HG02885 (cell line): ENCODE measurements at regions not wholly inside any gene's neighbourhood (a gene's known extent, or its start where the extent isn't known, plus 50 kb on each side); places are given as distances from the start of the nearest gene placed in this dataset.
"Not testable (repeated sequence)": the region's sequence is repeated elsewhere in the genome, so short reads cannot be mapped to it uniquely, and the experiment has no call there.

Experiments used
- ATAC-seq: cut with Tn5 transposase; IDR thresholded peaks from one replicate; pipeline ENCODE4 v1.9.1; 2021; ENCODE audit warnings: mild to moderate bottlenecking; ENCODE audit not compliant: unreplicated experiment, poor library complexity

GRCh38 chr1:38183747-38184146 lies 137.2 kb upstream of the POU3F1 start:
- no peak for ATAC-seq

GRCh38 chr1:38183096-38183495 lies 136.5 kb upstream of the POU3F1 start:
- no peak for ATAC-seq

GRCh38 chr1:38180388-38180787 lies 133.8 kb upstream of the POU3F1 start:
- not testable (repeated sequence) for ATAC-seq

DNA sequence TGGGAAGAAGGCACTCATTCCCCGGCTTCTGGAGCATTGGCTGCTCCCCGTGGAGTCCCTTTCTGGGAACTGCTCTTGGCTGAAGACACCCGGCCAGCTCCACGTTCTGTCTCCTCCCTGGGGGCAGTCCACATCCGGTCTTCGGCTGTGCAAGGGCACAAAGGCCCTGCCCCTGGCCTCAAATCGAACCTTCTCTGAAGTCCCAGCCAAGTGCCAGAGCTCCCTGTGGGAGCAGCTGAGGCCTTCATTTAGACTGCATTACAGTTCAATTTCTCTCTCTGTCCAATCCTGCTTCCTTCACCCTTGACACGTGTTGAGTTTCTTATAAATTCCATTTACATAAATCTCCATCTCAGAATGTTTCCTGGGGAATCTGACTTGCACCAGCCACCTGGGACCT lies 132.9 kb upstream of the POU3F1 start:
- no peak for ATAC-seq

DNA sequence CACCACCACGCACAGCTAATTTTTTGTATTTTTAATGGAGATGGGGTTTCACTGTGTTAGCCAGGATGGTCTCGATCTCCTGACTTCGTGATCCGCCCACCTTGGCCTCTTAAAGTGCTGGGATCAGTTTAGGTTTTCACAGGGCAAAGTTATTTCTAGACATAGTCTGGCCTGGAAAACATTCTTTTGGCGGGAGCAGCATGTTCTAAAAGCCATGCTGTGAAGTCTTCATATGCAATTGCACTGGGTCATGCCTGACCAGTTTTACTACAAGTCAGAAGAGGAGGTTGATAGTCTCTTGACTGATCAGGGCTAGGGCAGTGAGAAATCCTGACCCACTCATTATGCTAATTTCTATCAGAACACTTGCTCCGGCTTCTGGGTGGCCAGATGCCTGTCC lies 131.6 kb upstream of the POU3F1 start:
- ATAC-seq: no peak

GRCh38 chr1:38175121-38175520 lies 128.5 kb upstream of the POU3F1 start:
- no peak for ATAC-seq

GRCh38 chr1:38173848-38174247 lies 127.3 kb upstream of the POU3F1 start:
- no peak for ATAC-seq

GRCh38 chr1:38173157-38173831 lies 126.7 kb upstream of the POU3F1 start:
- ATAC-seq: peak; percentile 40

GRCh38 chr1:38169121-38169520 lies 122.5 kb upstream of the POU3F1 start:
- ATAC-seq: no peak

DNA sequence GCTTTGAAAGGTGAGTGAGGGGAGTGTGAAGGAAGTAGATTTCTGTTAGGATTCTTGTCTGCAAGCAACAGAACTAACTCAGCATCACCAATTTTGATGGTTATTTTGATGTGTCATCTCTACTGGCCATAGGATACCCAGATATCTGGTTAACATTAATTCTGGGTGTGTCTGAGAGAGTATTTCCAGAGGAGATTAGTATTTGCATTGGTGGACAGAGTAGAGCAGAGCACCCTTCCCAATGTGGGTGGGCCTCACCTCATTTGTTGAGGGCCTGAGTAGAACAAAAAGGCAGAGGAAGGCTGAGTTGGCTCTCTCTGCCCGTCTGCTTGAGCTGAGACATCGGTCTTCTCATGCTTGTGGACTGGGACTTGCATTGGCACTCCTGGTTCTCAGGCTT lies 121.8 kb upstream of the POU3F1 start:
- ATAC-seq: no peak

GRCh38 chr1:38166461-38166860 lies 119.9 kb upstream of the POU3F1 start:
- ATAC-seq: no peak

GRCh38 chr1:38153778-38154470 lies 107.3 kb upstream of the POU3F1 start:
- ATAC-seq: no peak

GRCh38 chr1:38153066-38153777 lies 106.6 kb upstream of the POU3F1 start:
- ATAC-seq: no peak

DNA sequence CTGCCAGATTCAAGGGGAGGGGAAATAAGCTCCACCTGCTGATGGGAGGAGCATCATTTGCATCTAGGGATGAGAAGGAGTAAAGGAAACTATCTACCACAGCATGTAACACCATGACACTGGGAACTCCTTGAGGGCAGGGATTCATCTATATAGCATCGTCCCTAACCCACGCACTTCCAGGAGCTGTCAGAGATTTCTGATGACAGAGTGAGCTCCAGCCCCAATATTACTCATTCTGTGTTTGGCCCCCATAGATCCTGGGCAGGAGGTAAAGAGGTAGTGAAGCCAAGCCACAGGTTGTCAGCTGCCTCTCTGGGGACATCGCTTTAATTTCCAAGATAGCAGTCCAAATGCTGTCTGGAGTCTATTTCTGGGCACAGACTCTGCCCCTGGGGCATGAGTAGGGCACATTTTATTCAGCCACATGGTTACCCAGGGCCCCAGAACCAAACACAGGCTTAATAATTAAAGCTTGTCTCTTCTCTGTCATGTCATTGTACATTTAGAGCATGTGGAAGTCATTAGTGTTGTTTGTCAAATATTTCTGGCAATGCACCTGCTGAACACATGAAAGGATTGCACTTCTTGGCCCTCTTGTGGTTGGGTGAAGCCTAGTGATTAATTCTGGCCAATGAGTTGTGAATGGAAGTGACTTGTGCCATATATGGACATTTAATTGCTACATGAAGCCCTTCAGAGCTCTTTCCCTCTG lies 105.9 kb upstream of the POU3F1 start:
- no peak for ATAC-seq

- no peak for ATAC-seq
Measured at GRCh38 chr1:38151399-38151798, 104.8 kb upstream of the POU3F1 start.

DNA sequence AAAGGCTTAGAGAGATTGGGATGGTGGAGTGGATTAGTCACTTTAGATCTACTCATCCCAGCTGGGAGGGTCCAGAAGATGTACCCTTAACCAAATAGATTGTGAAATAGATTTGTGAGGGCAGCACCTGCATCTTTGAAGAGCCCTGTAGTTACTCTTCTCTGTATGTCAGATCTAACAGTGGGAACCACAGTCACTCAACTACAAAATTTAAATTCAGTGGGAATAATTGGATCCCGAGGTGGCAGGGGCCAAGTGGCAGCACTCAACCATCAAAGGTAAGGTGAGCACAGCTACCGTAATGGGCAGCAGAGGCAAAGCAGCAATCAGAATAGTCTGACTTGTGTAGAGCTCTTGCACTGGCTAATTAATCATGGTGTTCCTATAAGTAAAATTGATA lies 99.5 kb upstream of the POU3F1 start:
- not testable (repeated sequence) for ATAC-seq

- no peak for ATAC-seq
Measured at GRCh38 chr1:38142606-38143005, 96.0 kb upstream of the POU3F1 start.

GRCh38 chr1:38141483-38141882 lies 94.9 kb upstream of the POU3F1 start:
- no peak for ATAC-seq

GRCh38 chr1:38139738-38140487 lies 93.3 kb upstream of the POU3F1 start:
- no peak for ATAC-seq
